ENCODE measurements at regions not wholly inside any gene's neighbourhood (a gene's known extent, or its start where the extent isn't known, plus 50 kb on each side); places are given as distances from the start of the nearest gene placed in this dataset.

DNA sequence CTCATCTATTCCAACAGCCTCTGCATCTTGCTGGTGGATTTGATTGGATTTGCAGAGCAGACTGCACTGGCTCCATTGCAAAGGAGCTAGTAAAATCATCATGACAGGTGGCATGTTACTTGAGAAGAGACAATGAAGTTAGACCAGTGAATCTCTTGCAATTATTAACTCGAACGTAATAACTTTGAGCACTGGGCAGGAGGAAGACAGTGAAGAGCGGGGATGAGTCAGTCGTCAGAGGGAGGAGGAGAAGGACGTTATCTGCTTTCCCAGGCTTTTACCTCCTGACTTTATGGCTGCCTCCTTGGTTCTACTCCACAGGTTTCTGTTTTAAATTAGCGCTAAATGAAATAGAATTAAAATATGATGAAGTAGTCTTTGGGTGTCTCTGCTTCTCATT lies 257.8 kb upstream of the IPO5 start:
- H4K20me1 ChIP-seq (ENCODE audit: insufficient read depth, low read depth, low read length) = no peaks in the 10 kb centered on the region
- no peaks in the 10 kb centered on the region for H3K9me2 ChIP-seq (replicated peaks; ENCODE audit: insufficient read depth, low read length)
- H3K9ac ChIP-seq (ENCODE audit: low read length) = no peak overlapping the region
- no peaks in the 10 kb centered on the region for H3K9me3 ChIP-seq (ENCODE audit: low read length)
- H3K27me3 ChIP-seq (ENCODE audit: low read length) = no peaks in the 10 kb centered on the region
- no peak overlapping the region for H3K27ac ChIP-seq (ENCODE audit: low read length)
- no peaks in the 10 kb centered on the region for H3K4me1 ChIP-seq (ENCODE audit: low read length)
- no peak overlapping the region for H3K4me3 ChIP-seq (ENCODE audit: low read length)
- no peaks in the 10 kb centered on the region for H3K36me3 ChIP-seq (ENCODE audit: insufficient read depth, low read length)
- H2AFZ ChIP-seq (ENCODE audit: low read length) = no peak overlapping the region
- H3K79me2 ChIP-seq (ENCODE audit: low read length) = no peaks in the 10 kb centered on the region
- no peak overlapping the region for H3K4me2 ChIP-seq (ENCODE audit: low read depth, low read length, poor library complexity, severe bottlenecking)
- DNase-seq = no peak

DNA sequence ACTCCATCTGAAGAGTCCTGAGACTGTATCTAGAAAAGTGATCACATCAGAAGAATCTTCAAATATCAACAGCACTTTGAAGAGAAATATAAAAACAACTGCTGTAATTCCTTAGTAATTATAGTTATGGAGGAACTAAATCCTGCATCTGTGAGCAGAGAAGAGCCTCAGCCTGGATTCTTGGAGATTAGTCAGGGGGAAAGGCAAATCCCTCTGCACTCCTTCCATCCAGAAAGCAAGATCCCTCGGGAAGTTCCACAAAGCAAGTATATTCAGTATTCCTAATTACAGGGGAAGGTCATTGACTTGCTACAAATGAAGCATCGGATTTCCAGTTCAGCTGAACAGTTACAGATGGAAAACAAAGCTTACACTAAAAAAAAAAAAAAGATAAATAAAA lies 256.6 kb upstream of the IPO5 start:
- no peaks in the 10 kb centered on the region for H3K79me2 ChIP-seq (ENCODE audit: low read length)
- H3K4me1 ChIP-seq (ENCODE audit: low read length) = no peaks in the 10 kb centered on the region
- H4K20me1 ChIP-seq (ENCODE audit: insufficient read depth, low read depth, low read length) = no peaks in the 10 kb centered on the region
- no peak overlapping the region for H2AFZ ChIP-seq (ENCODE audit: low read length)
- no peak overlapping the region for H3K4me3 ChIP-seq (ENCODE audit: low read length)
- H3K9me2 ChIP-seq (replicated peaks; ENCODE audit: insufficient read depth, low read length) = no peaks in the 10 kb centered on the region
- DNase-seq = no peak
- no peak overlapping the region for H3K4me2 ChIP-seq (ENCODE audit: low read depth, low read length, poor library complexity, severe bottlenecking)
- no peaks in the 10 kb centered on the region for H3K9me3 ChIP-seq (ENCODE audit: low read length)
- H3K36me3 ChIP-seq (ENCODE audit: insufficient read depth, low read length) = no peaks in the 10 kb centered on the region
- H3K27me3 ChIP-seq (ENCODE audit: low read length) = no peaks in the 10 kb centered on the region
- no peak overlapping the region for H3K27ac ChIP-seq (ENCODE audit: low read length)
- H3K9ac ChIP-seq (ENCODE audit: low read length) = no peak overlapping the region

DNA sequence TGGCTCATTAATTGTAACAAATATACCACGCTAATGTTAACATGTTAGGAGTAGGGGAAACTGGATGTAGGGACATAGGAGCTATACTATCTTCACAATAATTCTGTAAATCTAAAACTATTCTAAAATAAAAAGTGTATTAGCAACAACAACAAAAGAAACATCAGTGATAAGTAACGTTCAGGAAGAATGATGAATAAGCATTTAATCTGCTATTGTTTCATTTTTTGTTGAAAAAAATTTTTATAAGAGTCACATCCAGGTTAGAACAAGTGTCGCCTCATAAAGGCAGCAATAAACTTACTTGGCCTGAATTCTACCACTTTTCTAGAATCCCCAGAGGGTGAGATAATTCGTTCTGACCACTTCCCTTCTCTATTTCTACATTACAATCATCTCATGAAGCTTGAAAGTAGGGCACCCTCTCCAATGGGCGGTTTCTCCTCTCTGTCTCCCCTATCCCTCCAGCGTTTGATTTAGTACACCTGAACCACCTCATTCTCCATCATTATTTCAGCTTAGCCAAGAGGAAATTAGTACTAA lies 253.1 kb upstream of the IPO5 start:
- Histone ChIP-seq H3K4me3 (ENCODE audit: low read length) (no peak overlapping the region), H4K20me1 (ENCODE audit: insufficient read depth, low read depth, low read length) (no peaks in the 10 kb centered on the region), H3K9me3 (ENCODE audit: low read length) (no peaks in the 10 kb centered on the region), H3K27me3 (ENCODE audit: low read length) (no peaks in the 10 kb centered on the region), H3K4me1 (ENCODE audit: low read length) (no peaks in the 10 kb centered on the region), H3K9ac (ENCODE audit: low read length) (no peak overlapping the region), H3K79me2 (ENCODE audit: low read length) (no peaks in the 10 kb centered on the region), H2AFZ (ENCODE audit: low read length) (no peak overlapping the region), H3K36me3 (ENCODE audit: insufficient read depth, low read length) (no peaks in the 10 kb centered on the region), H3K27ac (ENCODE audit: low read length) (no peak overlapping the region), H3K4me2 (ENCODE audit: low read depth, low read length, poor library complexity, severe bottlenecking) (no peak overlapping the region), H3K9me2 (replicated peaks; ENCODE audit: insufficient read depth, low read length) (no peaks in the 10 kb centered on the region)
- DNase-seq = no peak

DNA sequence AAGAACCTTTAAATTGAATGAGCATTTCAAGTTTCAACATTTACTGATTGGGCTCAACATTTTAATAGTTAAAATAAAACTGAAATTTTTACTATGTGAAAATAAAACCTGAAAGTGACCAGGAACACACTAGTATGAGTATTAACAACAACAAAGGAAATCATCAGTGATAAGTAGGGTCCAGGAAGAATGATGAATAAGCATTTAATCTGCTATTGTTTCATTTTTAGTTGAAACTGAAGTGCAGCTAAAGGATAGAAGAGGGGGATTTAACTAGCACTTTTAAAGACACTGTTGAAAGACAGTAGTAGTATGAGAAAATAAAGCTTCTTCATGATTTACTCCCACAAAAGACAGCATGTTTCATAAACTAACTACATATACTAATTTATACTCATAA lies 250.9 kb upstream of the IPO5 start:
- H3K79me2 ChIP-seq (ENCODE audit: low read length) = no peaks in the 10 kb centered on the region
- no peaks in the 10 kb centered on the region for H3K36me3 ChIP-seq (ENCODE audit: insufficient read depth, low read length)
- no peak overlapping the region for H3K27ac ChIP-seq (ENCODE audit: low read length)
- no peaks in the 10 kb centered on the region for H3K9me2 ChIP-seq (replicated peaks; ENCODE audit: insufficient read depth, low read length)
- H3K4me1 ChIP-seq (ENCODE audit: low read length) = no peaks in the 10 kb centered on the region
- no peaks in the 10 kb centered on the region for H3K9me3 ChIP-seq (ENCODE audit: low read length)
- no peaks in the 10 kb centered on the region for H4K20me1 ChIP-seq (ENCODE audit: insufficient read depth, low read depth, low read length)
- H3K4me3 ChIP-seq (ENCODE audit: low read length) = no peak overlapping the region
- no peak for DNase-seq
- H2AFZ ChIP-seq (ENCODE audit: low read length) = no peak overlapping the region
- no peaks in the 10 kb centered on the region for H3K27me3 ChIP-seq (ENCODE audit: low read length)
- no peak overlapping the region for H3K9ac ChIP-seq (ENCODE audit: low read length)
- no peak overlapping the region for H3K4me2 ChIP-seq (ENCODE audit: low read depth, low read length, poor library complexity, severe bottlenecking)

DNA sequence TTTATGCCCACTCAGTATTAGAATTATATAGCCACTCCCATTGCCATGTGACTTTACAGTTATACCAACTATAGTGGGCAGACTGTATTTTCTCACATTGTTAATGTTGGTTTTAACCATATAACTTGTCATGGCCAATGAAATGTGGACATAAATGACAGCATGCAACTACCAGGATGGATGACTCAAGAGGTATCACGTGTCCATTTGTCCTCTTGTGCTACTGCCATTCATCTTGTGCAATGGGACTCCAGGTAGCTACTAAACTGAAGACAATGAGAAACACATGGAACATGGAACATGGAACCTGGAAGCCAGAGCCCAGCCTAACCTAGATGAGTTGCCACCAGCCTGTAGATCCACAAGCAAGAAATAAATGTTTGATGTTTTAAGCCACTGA lies 242.7 kb upstream of the IPO5 start:
- Histone ChIP-seq H3K9ac (ENCODE audit: low read length) (no peak overlapping the region), H3K4me2 (ENCODE audit: low read depth, low read length, poor library complexity, severe bottlenecking) (no peak overlapping the region), H3K36me3 (ENCODE audit: insufficient read depth, low read length) (no peaks in the 10 kb centered on the region), H4K20me1 (ENCODE audit: insufficient read depth, low read depth, low read length) (no peaks in the 10 kb centered on the region), H3K4me3 (ENCODE audit: low read length) (no peak overlapping the region), H3K27me3 (ENCODE audit: low read length) (no peaks in the 10 kb centered on the region), H3K79me2 (ENCODE audit: low read length) (no peaks in the 10 kb centered on the region), H3K9me3 (ENCODE audit: low read length) (no peaks in the 10 kb centered on the region), H3K9me2 (replicated peaks; ENCODE audit: insufficient read depth, low read length) (no peaks in the 10 kb centered on the region), H2AFZ (ENCODE audit: low read length) (no peak overlapping the region), H3K4me1 (ENCODE audit: low read length) (no peaks in the 10 kb centered on the region), H3K27ac (ENCODE audit: low read length) (no peak overlapping the region)
- no peak for DNase-seq

DNA sequence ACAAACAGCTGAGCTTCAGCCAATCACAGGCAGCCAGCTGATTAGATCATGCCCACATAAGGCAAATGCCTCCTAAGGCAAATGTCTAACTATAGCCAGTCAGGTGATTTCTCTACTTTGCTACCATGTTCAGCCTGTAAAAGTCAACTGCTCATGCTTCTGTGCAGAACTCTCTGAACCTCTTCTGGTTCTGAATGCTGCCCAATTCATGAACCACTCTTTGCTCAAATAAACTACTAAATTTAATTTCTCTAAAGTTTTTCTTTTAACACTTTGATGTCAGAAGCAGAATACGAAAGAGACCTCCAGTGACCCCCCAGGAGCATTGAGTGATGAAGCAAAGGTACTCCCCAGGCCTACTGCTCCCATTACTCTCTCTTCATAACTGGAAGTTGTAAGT lies 240.7 kb upstream of the IPO5 start:
- H3K79me2 ChIP-seq (ENCODE audit: low read length) = no peaks in the 10 kb centered on the region
- no peaks in the 10 kb centered on the region for H4K20me1 ChIP-seq (ENCODE audit: insufficient read depth, low read depth, low read length)
- no peak overlapping the region for H2AFZ ChIP-seq (ENCODE audit: low read length)
- H3K9me3 ChIP-seq (ENCODE audit: low read length) = no peaks in the 10 kb centered on the region
- H3K4me3 ChIP-seq (ENCODE audit: low read length) = no peak overlapping the region
- no peaks in the 10 kb centered on the region for H3K36me3 ChIP-seq (ENCODE audit: insufficient read depth, low read length)
- no peak overlapping the region for H3K9ac ChIP-seq (ENCODE audit: low read length)
- H3K27me3 ChIP-seq (ENCODE audit: low read length) = no peaks in the 10 kb centered on the region
- H3K27ac ChIP-seq (ENCODE audit: low read length) = no peak overlapping the region
- H3K9me2 ChIP-seq (replicated peaks; ENCODE audit: insufficient read depth, low read length) = no peaks in the 10 kb centered on the region
- H3K4me2 ChIP-seq (ENCODE audit: low read depth, low read length, poor library complexity, severe bottlenecking) = no peak overlapping the region
- H3K4me1 ChIP-seq (ENCODE audit: low read length) = no peaks in the 10 kb centered on the region
- DNase-seq = no peak

DNA sequence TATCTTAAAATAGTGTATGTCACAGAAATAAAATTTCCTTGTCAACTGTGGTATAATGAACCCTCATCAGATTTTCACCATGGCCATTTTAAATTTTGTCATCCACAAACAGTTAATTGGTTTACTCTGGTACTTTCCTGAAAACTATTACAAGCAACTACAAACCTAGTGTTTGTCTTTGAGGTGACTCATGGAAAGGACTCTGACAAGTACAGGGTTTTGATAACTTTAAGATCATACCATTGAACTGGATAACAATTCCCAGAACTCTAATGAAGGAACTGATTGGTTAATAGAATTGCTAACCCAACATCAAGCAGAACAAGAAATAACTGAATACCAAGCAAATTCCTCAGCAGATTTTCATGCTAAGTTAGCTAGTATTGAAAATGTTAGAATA lies 237.7 kb upstream of the IPO5 start:
- H3K9me3 ChIP-seq (ENCODE audit: low read length) = no peaks in the 10 kb centered on the region
- H3K79me2 ChIP-seq (ENCODE audit: low read length) = no peaks in the 10 kb centered on the region
- H3K36me3 ChIP-seq (ENCODE audit: insufficient read depth, low read length) = no peaks in the 10 kb centered on the region
- no peak overlapping the region for H3K4me3 ChIP-seq (ENCODE audit: low read length)
- DNase-seq = no peak
- no peak overlapping the region for H3K27ac ChIP-seq (ENCODE audit: low read length)
- H3K27me3 ChIP-seq (ENCODE audit: low read length) = no peaks in the 10 kb centered on the region; the same call in 1 of the 2 replicates
- no peaks in the 10 kb centered on the region for H3K9me2 ChIP-seq (replicated peaks; ENCODE audit: insufficient read depth, low read length)
- H3K9ac ChIP-seq (ENCODE audit: low read length) = no peak overlapping the region
- no peak overlapping the region for H3K4me2 ChIP-seq (ENCODE audit: low read depth, low read length, poor library complexity, severe bottlenecking)
- H3K4me1 ChIP-seq (ENCODE audit: low read length) = no peaks in the 10 kb centered on the region
- no peaks in the 10 kb centered on the region for H4K20me1 ChIP-seq (ENCODE audit: insufficient read depth, low read depth, low read length)
- H2AFZ ChIP-seq (ENCODE audit: low read length) = no peak overlapping the region

DNA sequence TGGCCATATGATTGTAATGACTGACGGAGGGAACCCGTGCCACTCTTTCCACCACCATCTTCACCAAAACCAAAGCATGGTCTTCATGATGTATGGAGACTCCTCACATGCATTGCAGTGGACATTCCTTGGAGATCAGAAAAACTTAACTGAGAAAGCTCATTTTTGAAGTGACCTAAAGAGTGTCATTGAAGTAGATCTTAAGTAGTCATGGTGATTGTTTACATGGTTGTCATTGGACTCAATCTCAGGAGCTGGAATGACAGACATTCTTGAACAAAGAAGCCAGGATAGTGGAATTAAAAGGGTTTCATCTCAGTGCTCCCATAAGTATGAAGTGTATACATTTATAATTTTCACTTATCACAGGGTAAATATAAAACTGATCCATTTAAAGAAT lies 236.7 kb upstream of the IPO5 start:
- Histone ChIP-seq H3K9me3 (ENCODE audit: low read length) (no peaks in the 10 kb centered on the region), H3K9me2 (replicated peaks; ENCODE audit: insufficient read depth, low read length) (no peaks in the 10 kb centered on the region), H4K20me1 (ENCODE audit: insufficient read depth, low read depth, low read length) (no peaks in the 10 kb centered on the region), H3K36me3 (ENCODE audit: insufficient read depth, low read length) (no peaks in the 10 kb centered on the region), H3K27ac (ENCODE audit: low read length) (no peak overlapping the region), H3K79me2 (ENCODE audit: low read length) (no peaks in the 10 kb centered on the region), H3K9ac (ENCODE audit: low read length) (no peak overlapping the region), H2AFZ (ENCODE audit: low read length) (no peak overlapping the region), H3K4me1 (ENCODE audit: low read length) (no peaks in the 10 kb centered on the region), H3K4me2 (ENCODE audit: low read depth, low read length, poor library complexity, severe bottlenecking) (no peak overlapping the region), H3K4me3 (ENCODE audit: low read length) (no peak overlapping the region), H3K27me3 (ENCODE audit: low read length) (no peaks in the 10 kb centered on the region; the same call in 1 of the 2 replicates)
- DNase-seq = no peak

DNA sequence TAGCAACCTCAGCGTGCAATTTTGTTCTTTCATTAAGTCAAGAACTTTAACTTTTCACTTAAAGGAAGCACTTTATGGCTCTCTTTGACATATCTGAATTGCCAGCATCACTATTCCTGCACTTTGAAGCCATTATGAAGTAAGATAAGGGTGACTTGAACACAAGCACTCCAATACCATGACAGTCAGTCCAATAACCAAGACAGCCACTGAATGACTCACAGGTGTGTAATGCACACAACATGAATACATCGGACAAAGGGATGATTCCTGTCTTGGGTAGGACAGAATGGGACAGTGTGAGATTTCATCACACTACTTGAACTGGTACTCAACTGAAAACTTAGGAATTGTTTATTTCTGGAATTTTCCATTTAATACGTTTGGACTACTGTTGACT lies 233.7 kb upstream of the IPO5 start:
- H3K9ac ChIP-seq (ENCODE audit: low read length) = no peak overlapping the region
- no peaks in the 10 kb centered on the region for H3K4me1 ChIP-seq (ENCODE audit: low read length)
- H4K20me1 ChIP-seq (ENCODE audit: insufficient read depth, low read depth, low read length) = no peaks in the 10 kb centered on the region
- no peak overlapping the region for H3K4me3 ChIP-seq (ENCODE audit: low read length)
- H3K9me3 ChIP-seq (ENCODE audit: low read length) = no peaks in the 10 kb centered on the region
- H2AFZ ChIP-seq (ENCODE audit: low read length) = no peak overlapping the region
- H3K27me3 ChIP-seq (ENCODE audit: low read length) = no peaks in the 10 kb centered on the region; the same call in 1 of the 2 replicates
- no peaks in the 10 kb centered on the region for H3K36me3 ChIP-seq (ENCODE audit: insufficient read depth, low read length)
- no peak overlapping the region for H3K4me2 ChIP-seq (ENCODE audit: low read depth, low read length, poor library complexity, severe bottlenecking)
- DNase-seq = no peak
- H3K9me2 ChIP-seq (replicated peaks; ENCODE audit: insufficient read depth, low read length) = no peaks in the 10 kb centered on the region
- H3K79me2 ChIP-seq (ENCODE audit: low read length) = no peaks in the 10 kb centered on the region
- no peak overlapping the region for H3K27ac ChIP-seq (ENCODE audit: low read length)

All from Karpas-422 (cell line).